WTC11 (cell line): ENCODE measurements at regions not wholly inside any gene's neighbourhood (a gene's known extent, or its start where the extent isn't known, plus 50 kb on each side); places are given as distances from the start of the nearest gene placed in this dataset.

Experiments
- CTCF ChIP-seq: fragments of 200-600 bp; IDR thresholded peaks from 2 replicates; pipeline ENCODE4 v1.8.0; 2022; ENCODE audit warnings: antibody characterized with exemption
- GTF2I ChIP-seq: fragments of 250-450 bp; sonication (Bioruptor Pico); conservative IDR thresholded peaks from 2 replicates; pipeline ENCODE4 v1.4.0; 2021; ENCODE audit warnings: mild to moderate bottlenecking
- ZBTB21 ChIP-seq: sonication (generic); formaldehyde crosslinking; IDR thresholded peaks from 2 replicates; pipeline ENCODE4 v1.8.1; 2023; ENCODE audit warnings: mild to moderate bottlenecking, missing genetic modification reagents, borderline replicate concordance

DNA sequence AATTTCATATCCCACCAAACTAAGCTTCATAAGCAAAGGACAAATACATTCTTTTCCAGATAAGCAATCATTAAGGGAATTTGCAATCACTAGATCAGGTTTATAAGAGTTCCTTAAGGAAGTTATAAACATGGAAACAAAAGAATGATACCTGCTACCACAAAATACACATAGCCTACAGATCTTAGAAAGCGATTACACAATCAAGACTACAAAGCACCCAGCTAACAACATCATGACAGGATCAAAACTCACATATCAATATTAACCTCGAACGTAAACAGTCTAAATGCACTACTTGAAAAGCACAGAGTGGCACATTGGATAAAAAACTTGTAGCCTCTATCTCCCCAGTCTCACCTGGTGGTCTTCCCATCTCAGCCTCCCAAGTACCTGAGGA, 512.4 kb upstream of the PTGER4 start:
- TF ChIP-seq CTCF, result no peak
- no peak for TF ChIP-seq ZBTB21
- TF ChIP-seq GTF2I (CRISPR knock-in tag), result no peak
